ENCODE measurements at regions not wholly inside any gene's neighbourhood (a gene's known extent, or its start where the extent isn't known, plus 50 kb on each side); places are given as distances from the start of the nearest gene placed in this dataset.

DNA sequence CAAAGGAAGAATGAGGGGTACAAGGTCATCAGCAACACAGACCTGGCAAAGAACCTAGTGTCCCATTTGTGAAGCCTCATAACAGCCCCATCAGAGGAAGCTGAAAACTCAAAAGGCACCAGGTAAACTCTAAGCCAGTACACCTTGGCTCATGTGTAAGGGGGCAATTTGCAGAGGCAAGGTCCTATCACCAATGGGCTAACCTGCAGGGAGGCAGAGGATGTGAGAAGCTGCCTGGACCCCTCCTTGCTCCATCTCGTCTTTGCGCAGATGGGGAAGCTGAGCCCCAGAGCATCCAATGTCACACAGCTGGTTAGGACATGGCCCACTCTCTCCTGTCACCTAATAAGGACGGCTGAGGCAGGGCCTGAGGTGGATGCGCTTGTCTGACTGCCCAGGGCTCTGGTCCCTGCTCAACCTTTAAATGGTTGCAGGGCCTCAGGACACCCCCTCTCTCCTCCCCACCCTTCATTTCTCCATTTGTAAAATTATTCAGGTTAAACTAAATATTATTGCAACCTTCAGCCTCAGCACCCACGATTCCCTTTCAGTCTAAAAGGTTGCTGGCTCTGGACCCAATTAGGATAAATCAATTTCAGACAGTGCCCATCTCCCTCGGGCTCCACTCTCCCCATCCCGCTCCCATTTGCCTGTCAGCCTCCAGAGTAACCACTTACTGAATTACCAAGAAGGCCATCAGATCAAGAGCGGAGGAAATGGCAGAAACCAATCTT, 135.3 kb downstream of the OAT start:
- no peak for DNase-seq (ENCODE audit: low read depth, low spot score)
- CTCF ChIA-PET: no interaction called here
- POLR2A ChIA-PET: no interaction called here
- no peak overlapping the region for H3K27ac ChIP-seq (ENCODE audit: low read depth, low read length)
- H3K4me3 ChIP-seq (ENCODE audit: low read depth, low read length): no peak overlapping the region
- no peaks in the 10 kb centered on the region for H3K27me3 ChIP-seq (ENCODE audit: control insufficient read depth, insufficient read depth, low read length)
- TF ChIP-seq, protein P1, sequence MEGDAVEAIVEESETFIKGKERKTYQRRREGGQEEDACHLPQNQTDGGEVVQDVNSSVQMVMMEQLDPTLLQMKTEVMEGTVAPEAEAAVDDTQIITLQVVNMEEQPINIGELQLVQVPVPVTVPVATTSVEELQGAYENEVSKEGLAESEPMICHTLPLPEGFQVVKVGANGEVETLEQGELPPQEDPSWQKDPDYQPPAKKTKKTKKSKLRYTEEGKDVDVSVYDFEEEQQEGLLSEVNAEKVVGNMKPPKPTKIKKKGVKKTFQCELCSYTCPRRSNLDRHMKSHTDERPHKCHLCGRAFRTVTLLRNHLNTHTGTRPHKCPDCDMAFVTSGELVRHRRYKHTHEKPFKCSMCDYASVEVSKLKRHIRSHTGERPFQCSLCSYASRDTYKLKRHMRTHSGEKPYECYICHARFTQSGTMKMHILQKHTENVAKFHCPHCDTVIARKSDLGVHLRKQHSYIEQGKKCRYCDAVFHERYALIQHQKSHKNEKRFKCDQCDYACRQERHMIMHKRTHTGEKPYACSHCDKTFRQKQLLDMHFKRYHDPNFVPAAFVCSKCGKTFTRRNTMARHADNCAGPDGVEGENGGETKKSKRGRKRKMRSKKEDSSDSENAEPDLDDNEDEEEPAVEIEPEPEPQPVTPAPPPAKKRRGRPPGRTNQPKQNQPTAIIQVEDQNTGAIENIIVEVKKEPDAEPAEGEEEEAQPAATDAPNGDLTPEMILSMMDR (IDR thresholded peaks at IDR 0.05; ENCODE audit: low read depth, low read length): no peak
- peaks cover 18% of the 10 kb centered on the region for H3K9me3 ChIP-seq (ENCODE audit: control insufficient read depth, insufficient read depth, low read length)

GRCh38 chr10:124282326-124282725, 136.4 kb downstream of the OAT start:
- H3K27ac ChIP-seq (ENCODE audit: low read depth, low read length): no peak overlapping the region
- peaks cover 15% of the 10 kb centered on the region for H3K9me3 ChIP-seq (ENCODE audit: control insufficient read depth, insufficient read depth, low read length)
- TF ChIP-seq, protein P1 (IDR thresholded peaks at IDR 0.05; ENCODE audit: low read depth, low read length): no peak
- POLR2A ChIA-PET: no interaction called here
- CTCF ChIA-PET: no interaction called here
- no peak for DNase-seq (ENCODE audit: low read depth, low spot score)
- H3K27me3 ChIP-seq (ENCODE audit: control insufficient read depth, insufficient read depth, low read length): no peaks in the 10 kb centered on the region
- no peak overlapping the region for H3K4me3 ChIP-seq (ENCODE audit: low read depth, low read length)

DNA sequence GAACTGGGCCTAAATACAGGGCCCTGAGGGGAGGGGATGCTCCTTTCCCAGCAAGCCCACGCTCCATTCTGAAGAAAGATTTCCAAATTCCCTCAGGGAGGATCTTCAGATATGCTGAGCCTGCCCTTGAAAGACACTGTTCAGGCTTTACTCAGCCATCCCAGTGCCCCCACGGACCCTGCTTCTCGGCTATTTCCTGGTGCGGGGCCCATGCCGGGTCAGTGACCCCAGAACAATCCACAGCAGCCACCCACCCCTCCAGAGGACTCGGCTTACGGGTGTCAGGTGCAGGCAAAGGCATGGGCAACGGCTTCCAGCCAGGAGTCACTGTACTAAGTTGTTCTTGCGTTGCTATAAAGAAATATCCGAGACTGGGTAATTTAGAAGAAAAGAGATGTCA, 137.1 kb downstream of the OAT start:
- no peaks in the 10 kb centered on the region for H3K27me3 ChIP-seq (ENCODE audit: control insufficient read depth, insufficient read depth, low read length)
- no peak overlapping the region for H3K27ac ChIP-seq (ENCODE audit: low read depth, low read length)
- ChIA-PET CTCF (no interaction called here), POLR2A (no interaction called here)
- H3K9me3 ChIP-seq (ENCODE audit: control insufficient read depth, insufficient read depth, low read length): peaks cover 15% of the 10 kb centered on the region
- H3K4me3 ChIP-seq (ENCODE audit: low read depth, low read length): no peak overlapping the region
- DNase-seq (ENCODE audit: low read depth, low spot score): no peak
- TF ChIP-seq, protein P1 (IDR thresholded peaks at IDR 0.05; ENCODE audit: low read depth, low read length): no peak

DNA sequence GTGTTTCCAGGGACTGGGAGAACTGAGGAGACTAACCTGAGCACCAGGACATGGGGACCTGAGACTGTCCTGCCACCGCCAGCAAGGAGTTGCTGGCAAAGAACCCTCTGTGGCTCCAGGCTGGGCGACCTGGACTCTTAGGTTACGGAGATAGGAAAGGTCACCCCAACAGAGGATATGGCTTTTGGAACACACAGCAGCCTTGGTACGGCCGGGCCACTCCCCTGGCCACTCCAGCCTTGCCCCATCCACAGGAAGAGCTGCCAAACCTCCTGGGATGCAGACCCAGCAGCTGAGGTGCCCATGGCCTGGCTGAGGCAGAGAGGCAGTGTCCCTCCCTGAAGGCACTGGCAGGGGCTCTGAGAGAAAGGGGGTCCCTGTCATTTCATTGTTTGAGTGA, 137.8 kb downstream of the OAT start:
- ChIA-PET POLR2A (no interaction called here), CTCF (no interaction called here)
- TF ChIP-seq, protein P1 (IDR thresholded peaks at IDR 0.05; ENCODE audit: low read depth, low read length): no peak
- Histone ChIP-seq H3K4me3 (ENCODE audit: low read depth, low read length) (no peak overlapping the region), H3K9me3 (ENCODE audit: control insufficient read depth, insufficient read depth, low read length) (peaks cover 15% of the 10 kb centered on the region), H3K27me3 (ENCODE audit: control insufficient read depth, insufficient read depth, low read length) (no peaks in the 10 kb centered on the region), H3K27ac (ENCODE audit: low read depth, low read length) (no peak overlapping the region)
- DNase-seq (ENCODE audit: low read depth, low spot score): no peak

GRCh38 chr10:124279882-124280281, 138.8 kb downstream of the OAT start:
- TF ChIP-seq, protein P1 (IDR thresholded peaks at IDR 0.05; ENCODE audit: low read depth, low read length): no peak
- peaks cover 15% of the 10 kb centered on the region for H3K9me3 ChIP-seq (ENCODE audit: control insufficient read depth, insufficient read depth, low read length)
- H3K27ac ChIP-seq (ENCODE audit: low read depth, low read length): no peak overlapping the region
- DNase-seq (ENCODE audit: low read depth, low spot score): no peak
- no peak overlapping the region for H3K4me3 ChIP-seq (ENCODE audit: low read depth, low read length)
- CTCF ChIA-PET: no interaction called here
- no peaks in the 10 kb centered on the region for H3K27me3 ChIP-seq (ENCODE audit: control insufficient read depth, insufficient read depth, low read length)
- POLR2A ChIA-PET: no interaction called here
